GM21723 (cell line): ENCODE measurements at regions not wholly inside any gene's neighbourhood (a gene's known extent, or its start where the extent isn't known, plus 50 kb on each side); places are given as distances from the start of the nearest gene placed in this dataset.

Source experiments
- ATAC-seq: cut with Tn5 transposase; IDR thresholded peaks from one replicate; pipeline ENCODE4 v1.9.1; 2021; ENCODE audit warnings: mild to moderate bottlenecking, moderate library complexity; ENCODE audit not compliant: unreplicated experiment

DNA sequence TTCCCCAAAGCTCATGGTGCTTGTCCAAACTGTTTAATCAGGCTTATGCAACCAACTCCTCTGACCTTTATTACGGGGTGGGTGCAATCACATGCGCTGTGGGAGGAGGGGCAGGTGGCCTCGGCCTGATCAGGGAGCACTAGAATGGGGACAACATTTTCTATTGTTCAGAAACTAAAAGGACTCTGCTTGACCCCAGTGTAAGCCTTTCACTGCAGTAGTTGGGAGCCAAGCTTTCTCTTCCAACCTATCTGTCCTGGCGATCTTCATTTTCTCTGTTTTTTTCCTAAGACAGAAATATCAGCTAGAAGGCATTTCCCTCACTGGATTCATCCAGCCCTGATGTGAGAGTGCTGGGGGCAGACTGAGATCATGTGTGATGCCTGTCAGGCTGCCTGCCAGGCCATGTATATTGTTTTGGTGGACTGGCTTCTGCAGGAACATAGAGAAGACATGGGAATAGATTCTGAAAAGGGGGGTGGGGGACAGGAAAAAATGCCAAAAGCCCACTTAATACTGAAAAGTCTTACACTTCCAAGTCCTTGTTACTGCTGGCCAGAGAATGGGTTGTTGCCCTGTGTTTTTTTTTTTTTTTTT, 627.0 kb upstream of the TBL1XR1 start:
- no peak for ATAC-seq

DNA sequence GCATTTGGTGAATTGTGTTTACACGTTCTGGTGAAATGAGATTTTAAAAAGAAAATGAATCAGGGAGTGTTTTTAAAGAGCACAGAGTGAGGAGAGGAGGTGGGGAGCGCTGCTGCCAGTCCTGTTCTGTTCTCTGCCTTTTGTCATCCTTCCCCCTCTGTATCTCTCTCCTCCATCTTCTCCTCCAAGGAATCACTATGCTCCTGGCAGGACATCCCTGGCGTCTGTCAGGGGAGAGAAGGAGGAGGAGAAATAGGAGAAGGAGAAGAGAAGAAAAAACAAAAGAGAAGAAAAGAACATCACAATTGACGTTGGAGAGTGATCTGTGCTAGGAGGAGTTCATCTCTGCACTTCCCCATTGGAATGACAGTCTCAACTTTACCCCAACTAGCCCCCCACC, 627.6 kb upstream of the TBL1XR1 start:
- ATAC-seq = no peak

DNA sequence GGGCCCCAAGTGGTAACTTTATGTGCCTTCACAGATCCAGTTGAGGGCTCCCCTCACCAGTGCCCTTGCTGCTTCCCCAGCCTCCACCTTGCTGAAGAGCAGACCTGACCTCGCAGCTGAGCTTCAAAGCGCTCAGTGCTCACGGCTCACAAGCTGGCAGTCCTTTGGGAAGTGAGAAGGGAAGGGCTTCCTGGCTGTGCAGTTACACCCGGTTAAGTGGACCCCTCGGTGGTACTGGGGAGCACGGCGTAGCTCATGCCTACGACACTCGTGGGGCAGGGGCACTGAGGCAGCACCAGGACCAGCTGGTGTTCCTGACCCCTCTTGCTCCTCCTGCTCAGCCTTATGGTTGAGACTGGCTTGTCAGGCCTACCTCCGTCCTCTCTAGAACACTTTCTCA, 629.0 kb upstream of the TBL1XR1 start:
- ATAC-seq = no peak

DNA sequence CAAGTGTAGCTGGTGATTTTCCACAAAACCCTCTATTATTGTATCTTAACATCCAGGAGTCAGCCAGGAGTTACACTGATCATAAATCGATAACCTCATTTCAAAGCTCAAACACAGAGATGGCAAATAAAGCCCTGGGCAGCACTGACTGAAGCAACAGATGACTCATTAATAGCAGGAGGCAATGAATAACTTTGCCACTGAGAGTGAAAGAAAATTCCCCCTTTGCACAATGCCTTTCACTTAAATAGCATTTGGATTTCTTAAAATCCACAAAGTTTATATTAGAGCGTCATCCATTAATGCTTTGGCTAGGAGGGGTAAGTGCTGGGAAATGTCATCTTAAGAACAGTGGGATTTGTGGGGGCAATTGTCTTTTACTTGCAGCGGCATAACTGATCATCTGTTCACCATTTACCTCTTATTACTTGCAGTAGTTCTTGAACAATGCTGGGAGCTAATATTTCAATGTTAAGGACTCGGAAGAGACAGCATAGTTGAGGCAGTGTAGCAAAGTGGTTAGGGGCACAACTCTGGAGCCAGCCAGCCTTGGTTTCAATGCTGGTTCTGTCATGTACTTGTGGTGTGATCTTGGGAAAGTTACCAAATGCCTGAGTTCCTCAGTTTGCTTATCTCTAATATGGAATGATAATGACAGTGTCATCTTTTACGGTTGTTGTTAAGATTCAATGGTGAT, 630.4 kb upstream of the TBL1XR1 start:
- ATAC-seq = no peak

DNA sequence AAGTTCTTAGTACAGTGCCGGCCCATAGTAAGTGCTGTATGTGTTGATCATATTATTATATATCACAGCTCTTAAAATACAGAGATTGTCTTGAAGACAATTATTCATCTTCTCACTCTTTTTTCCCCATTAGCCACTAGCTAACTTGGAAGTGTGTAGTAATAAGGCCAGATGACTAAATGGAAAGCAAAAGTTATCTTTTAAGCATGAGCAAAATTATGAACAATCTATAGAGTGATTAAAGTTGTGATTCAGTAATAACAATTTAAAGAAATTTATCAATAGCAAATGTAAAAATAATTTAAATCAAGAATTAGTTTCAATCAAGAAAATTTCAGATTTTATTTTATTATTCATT, 630.9 kb upstream of the TBL1XR1 start:
- no peak for ATAC-seq

DNA sequence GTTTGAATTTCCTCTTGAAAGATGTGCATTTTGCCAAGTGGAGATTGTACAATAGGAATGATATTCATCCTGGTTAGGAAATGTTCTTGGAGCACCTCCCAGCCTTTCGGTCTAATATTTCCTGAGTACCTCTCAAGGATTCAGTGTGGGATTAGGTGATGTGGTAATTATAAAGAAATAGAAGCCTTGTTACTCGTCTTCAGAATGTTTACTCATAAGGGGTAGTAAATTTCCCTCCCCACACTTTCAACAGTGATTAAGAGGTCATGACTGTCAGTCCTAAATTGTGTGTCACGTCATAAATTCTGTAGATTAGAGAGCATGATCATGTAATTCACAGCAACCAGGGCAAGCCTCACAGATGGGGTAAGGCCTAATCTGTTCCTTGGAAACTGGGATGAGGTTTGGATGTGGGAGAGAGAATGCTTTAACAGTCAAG, 633.1 kb upstream of the TBL1XR1 start:
- no peak for ATAC-seq

DNA sequence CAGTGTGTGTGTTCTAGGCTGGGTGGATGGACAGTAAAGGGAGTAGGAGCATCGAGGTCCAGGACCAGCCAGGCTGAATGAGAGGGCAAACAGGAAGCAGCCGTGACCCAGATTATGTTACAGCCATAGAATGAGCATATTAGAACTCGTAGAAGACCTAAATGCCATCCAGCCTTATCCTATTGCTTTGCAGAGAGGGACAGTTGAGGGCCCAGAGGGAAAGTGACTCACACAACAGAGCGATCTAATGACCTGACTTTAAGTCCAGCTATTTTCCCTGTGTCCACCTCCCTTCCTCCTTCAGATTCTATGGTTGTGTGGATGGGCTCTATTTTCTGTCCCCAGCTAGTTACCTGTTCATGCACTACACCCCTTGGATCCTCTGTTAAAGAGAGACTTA, 634.1 kb upstream of the TBL1XR1 start:
- ATAC-seq = no peak

DNA sequence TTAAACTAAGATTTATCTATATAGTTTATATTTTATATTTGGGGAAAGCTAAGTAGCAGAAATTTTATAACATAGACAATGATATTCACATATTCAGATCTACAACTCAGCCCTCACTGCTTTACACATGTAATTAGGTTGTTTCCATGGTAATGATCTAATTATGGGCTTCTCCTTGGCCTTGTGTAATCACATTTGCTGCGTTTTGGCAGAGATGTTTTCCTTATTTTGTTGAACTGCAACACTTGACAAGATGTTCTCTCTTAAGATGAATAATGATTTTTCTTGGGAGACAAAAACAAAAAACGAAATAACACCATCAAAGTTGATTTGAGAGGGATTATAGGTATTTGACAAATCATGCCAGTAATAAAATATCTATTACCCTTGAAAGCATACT, 635.6 kb upstream of the TBL1XR1 start:
- ATAC-seq = no peak

DNA sequence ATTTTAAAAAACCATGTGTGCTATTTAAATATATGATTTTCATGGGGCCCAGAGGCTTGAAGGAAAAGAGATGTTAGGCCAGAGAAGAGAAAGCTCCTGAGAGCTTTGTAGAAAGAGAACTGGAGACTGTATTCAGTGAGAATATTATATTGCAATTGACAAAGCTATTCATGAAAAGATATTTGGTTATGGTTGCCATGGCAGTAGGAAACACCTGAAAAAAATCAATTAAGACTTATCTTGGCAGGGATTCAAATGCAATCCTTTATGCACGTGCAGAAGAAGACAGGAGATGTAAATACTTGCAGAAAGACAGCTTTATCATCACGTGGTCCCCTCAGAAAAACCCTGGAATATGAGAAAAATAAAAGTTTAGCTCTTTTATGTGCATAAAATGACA, 636.0 kb upstream of the TBL1XR1 start:
- no peak for ATAC-seq

DNA sequence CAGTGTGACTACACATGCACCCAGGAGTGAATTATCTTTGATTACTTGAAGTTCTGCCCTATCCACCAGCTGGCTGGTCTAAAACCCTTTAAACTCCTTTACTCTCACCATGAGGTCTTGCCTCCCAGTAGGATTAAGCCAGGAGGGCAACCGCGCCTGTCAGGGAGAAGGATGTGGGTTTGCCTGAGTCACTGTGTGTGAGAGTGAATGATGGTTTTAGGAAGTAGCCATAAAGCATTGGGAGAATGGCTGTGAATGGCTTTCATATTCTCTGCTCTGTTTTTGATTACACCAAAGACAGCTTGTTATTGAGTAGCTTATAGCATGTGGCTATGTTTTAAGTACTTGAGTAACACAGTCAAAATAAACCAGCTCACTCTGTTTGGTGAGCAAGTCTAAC, 637.7 kb upstream of the TBL1XR1 start:
- no peak for ATAC-seq

DNA sequence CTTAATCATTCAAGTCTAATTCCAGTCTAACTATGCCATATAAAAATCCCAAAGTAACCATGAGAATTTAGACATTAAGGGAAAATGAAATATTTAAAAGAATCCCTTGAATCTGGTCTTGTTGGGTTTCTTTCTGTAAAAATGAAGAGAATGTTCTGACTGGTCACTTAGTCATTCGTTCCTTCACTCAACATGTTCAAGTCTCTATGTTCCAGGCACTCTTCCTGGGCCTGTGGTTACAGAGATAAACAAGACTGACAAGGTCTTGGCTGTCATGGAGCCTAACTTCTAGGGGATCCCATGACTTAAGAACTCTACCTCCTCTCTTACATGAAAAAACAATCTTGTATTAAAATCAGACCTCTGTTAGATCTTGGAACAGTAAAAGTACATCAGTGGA, 638.6 kb upstream of the TBL1XR1 start:
- ATAC-seq = no peak

DNA sequence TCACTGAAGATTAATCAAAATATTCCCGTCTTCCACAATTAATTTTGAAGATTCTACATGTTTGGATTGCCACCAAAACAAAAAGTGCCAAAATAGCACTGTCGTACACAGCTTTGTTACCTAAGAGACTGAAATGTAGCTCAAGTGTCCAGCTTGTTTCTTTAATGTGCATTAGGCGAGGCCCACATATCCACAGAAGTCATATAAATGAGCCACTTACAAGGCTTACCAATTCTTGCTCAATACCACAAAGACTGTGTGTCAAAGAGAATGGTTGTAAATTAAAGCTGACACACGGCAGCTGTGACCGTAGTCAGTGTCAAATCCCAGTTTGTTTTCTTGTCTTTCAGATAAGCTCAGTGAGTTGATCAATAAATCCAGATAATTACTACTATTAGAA, 639.4 kb upstream of the TBL1XR1 start:
- ATAC-seq = no peak

DNA sequence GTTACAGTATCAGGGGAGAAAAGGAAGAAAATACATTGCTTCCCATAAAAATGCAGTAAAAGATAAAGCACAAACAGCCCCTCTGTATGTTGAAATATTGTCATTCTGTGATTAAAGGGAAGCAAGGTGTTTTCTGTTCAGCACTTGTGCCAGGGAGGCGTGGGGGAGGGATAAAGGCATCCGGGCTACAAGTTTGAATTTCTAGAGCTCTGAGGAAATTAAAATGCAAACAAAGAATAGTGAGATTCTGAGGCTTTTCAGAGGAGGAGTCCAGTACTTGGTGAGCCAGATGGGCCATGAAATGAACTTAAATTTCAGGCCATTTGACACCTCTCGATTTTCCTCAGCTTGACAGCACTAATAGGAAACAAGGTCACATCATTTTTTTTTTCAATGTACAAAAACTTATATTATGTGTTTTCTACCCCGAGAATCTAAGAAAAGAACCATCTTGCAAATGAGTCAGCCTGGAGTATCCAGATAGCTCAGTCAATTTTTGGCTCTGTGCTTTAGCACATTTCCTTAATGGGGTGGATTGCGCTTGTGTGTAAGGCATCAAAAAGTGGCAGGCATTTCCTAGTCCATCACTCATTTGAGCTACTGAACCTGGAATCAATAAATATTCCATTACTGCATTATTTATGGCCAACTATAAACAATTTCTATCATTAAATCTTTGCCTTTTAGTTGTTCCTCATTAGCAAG, 640.8 kb upstream of the TBL1XR1 start:
- ATAC-seq = no peak

DNA sequence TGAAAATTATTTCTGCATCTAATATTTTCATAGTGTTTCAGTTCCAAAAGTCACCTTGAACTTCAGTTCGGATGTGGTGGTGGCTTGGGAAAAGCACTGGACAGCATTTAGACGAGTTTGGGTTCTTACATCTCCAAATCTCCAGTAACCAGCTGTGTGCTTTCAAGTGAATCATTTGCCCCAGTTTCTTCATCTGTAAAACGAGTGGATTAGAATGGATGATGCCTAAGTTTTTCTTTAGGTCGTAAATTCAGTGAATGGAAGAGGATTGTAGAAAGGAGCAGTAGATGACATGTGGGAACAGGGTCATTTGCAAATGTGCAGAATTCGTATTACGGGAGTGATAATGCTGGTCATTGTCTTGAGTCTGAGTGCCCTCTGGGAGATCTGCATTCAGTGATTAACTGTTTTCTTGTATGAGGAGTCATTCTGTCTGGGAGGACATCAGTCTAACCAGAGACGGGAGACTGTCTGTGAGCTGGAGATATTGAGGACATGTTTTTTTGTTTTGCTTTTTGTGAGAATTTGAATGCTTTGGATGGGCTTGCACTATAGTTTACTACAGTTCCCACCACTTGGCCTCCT, 641.6 kb upstream of the TBL1XR1 start:
- no peak for ATAC-seq

DNA sequence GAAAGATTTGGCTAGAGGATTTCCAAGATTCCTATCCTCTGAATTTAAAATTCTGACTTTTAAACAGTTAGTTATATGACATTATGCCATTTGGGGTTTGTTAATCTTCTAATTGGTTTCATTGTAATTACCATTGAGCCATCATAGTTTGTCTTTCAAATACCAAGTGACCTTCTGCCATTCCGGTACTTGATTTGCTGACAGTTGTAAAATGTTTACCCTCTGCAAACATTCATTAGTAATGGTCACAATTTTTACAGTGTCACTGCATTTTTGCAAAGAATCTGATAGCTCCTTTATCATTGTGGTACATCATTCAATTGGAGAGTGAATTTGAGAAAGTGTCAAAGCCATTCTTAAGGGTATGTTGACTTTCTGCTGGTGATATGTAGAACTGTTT, 645.0 kb upstream of the TBL1XR1 start:
- no peak for ATAC-seq

DNA sequence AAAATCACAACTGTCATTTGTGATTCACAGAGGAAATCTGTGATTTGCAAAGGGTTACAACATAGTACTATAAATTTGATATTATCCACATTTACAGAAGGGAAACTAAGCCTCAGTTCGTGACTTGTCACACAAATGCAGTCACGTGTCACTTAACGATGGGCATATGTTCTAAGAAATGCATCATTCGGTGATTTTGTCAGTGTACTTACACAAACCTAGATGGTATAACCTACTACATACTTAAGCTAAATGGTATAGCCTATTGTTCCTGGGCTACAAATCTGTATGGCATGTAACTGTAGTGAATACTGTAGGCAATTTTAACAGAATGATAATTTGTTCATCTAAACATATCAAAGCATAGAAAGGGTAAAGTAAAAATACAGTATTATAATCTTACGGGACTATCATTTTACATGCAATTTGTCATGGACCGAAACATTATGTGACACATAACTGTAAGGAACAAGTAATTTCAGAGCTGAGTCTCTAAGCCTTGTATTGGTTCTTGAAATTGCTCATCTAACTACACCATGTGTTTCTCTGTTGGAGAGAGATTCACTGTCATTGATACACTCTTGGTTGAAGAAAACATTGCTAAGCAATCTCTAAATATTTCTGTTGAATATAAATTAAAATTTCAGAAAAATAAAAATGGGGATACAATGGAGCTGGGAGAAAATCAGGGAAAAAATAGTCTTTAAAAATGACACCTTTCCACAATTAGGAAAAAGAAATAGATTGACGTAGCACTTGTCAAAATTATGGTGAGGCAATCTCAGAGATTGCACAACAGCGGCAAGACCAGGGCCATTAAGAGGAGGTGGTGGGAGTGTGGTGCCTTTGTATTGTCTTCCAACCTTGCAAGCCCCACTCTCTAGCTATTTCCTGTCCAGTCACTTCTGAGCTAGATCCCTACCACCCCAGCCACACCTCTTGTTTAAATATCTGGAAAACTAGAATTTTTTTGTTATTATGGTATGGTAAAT, 645.8 kb upstream of the TBL1XR1 start:
- no peak for ATAC-seq

DNA sequence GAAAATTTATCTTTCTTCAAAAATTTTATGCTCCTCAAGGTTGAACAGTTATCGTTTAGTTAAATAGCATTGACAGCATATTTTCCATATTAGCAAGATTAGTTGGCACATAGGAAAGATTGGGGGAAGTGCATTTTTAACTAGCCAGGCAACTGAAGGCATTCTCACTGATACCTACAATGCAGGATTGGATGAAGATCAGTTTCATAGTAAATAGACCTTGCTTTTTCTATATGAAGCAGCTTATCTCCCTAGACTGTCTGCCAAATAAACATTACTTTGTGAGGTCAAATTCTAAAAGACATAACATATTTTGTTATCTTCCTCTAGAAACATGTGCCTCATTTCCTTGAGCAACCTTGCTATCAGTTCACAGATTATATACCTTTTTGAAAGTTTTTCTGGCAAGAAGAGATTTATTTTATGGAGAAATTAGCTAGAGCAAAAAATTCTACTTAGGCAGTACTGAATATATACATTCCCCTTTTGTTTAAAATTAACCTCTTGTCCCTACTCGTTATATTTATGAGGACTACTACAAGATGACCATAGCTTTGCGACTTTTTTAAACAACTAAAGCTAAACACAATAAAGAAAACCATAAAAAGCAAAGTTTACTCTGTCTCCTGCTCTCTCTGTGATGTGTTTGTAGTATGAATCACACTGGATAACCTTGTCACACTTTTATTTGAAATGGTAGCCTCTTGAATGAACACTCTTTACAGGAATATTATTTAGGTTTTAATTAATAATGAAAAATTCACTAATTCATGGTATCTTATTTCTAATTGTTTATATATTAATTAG, 654.9 kb upstream of the TBL1XR1 start:
- ATAC-seq = no peak

DNA sequence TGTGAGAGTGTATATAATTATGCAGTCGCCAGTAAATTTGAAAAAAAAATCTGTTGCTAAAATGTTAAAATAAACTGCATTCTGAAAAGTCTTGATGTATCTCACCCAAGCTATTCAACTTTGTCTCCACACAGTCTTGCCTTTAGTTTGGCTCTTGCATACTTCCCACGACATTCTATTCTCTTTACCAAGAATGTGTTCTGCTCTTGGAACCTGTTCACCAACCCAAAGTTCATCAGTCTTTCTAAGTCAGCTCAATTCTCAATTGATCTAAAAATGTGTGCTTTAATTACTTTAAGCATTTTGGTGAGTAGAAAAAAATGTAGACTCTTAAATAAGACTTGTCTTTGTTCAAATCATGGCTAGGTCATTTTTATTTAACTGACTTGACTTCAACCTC, 657.7 kb upstream of the TBL1XR1 start:
- no peak for ATAC-seq

DNA sequence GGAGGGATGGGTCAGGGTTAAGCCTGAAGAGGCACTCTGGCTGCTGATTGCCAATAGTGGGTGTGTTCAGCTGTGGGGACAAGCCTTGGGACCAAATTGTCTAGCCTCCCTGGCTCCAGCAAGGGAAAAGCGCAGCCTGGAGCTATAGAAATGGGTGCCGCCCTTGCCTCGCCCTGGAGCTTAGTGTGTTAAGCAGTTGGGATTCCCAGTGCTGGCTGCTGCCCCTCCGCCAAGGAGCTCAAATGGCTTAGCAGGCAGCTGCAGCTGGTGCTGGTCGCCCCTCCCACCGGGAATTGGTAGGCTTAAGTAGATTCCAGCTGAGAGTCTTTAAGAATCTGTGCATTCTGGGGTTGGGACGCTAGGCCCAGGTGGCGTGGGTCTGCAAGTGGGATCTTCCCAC, 662.9 kb upstream of the TBL1XR1 start:
- ATAC-seq = no peak

DNA sequence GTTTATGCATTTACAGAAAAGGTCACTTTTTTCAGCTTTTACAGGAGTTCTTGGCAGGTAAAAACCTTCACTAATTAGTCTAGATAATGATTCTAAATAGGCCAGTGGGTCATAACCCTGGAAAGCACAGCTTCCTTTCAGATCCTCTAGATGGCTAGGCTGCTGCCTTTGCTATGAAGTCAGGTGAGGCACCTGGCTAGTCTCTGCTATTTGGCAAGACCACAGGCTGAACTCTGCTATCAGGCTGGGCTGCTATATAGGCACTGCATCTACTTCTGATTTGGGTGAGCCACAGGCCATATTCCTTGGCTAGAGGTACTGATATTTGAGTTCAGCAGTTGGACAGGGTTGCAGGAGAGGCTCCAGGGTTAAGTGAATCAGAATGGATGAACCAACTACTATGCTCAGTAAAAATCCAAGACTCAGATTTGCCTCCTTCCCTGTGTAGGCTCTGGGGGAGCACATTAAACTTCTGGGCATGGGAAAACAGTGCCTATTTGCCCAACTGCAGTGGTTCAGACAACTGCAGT, 665.7 kb upstream of the TBL1XR1 start:
- ATAC-seq = no peak
